ENCODE measurements at regions not wholly inside any gene's neighbourhood (a gene's known extent, or its start where the extent isn't known, plus 50 kb on each side); places are given as distances from the start of the nearest gene placed in this dataset.

DNA sequence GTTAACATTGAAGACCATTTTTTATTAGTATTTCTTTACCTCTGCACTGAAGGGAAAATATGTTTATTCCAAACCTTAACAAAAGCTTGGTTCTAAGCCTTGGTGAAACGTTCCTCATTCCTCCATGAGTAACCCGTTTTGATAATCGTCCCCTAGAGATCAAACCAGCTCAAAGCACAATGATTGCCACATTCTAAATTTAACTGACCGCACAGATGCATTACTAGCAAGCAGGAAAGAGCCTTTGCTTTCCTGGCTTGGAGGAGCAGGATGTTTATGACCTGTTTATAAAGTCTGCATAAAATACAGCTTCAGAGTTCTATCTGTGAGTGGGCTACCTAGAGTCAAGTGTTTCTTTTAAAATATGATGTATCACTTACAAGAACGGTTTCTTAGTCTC, 193.8 kb downstream of the TMEM114 start:
- TF ChIP-seq, protein P1, sequence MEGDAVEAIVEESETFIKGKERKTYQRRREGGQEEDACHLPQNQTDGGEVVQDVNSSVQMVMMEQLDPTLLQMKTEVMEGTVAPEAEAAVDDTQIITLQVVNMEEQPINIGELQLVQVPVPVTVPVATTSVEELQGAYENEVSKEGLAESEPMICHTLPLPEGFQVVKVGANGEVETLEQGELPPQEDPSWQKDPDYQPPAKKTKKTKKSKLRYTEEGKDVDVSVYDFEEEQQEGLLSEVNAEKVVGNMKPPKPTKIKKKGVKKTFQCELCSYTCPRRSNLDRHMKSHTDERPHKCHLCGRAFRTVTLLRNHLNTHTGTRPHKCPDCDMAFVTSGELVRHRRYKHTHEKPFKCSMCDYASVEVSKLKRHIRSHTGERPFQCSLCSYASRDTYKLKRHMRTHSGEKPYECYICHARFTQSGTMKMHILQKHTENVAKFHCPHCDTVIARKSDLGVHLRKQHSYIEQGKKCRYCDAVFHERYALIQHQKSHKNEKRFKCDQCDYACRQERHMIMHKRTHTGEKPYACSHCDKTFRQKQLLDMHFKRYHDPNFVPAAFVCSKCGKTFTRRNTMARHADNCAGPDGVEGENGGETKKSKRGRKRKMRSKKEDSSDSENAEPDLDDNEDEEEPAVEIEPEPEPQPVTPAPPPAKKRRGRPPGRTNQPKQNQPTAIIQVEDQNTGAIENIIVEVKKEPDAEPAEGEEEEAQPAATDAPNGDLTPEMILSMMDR (IDR thresholded peaks at IDR 0.05 in 2 of 3, conservative IDR thresholded peaks at IDR 0.05 in 1 of 3; ENCODE audit: borderline replicate concordance in 1 of 3, insufficient read depth in 1 of 3, low read depth in 2 of 3, low read length in 2 of 3) = no peak
- TF ChIP-seq EZH2phosphoT487 (IDR thresholded peaks at IDR 0.05; ENCODE audit: borderline replicate concordance) = no peak
- no peak for TF ChIP-seq SP1 (IDR thresholded peaks at IDR 0.05; ENCODE audit: low read depth)
- no peak for TF ChIP-seq SRF (IDR thresholded peaks at IDR 0.05; ENCODE audit: low read depth)
- TF ChIP-seq, protein P2, sequence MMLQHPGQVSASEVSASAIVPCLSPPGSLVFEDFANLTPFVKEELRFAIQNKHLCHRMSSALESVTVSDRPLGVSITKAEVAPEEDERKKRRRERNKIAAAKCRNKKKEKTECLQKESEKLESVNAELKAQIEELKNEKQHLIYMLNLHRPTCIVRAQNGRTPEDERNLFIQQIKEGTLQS (IDR thresholded peaks at IDR 0.05) = no peak
- TF ChIP-seq CEBPB (IDR thresholded peaks at IDR 0.05; ENCODE audit: low read depth) = no peak
- no peak for TF ChIP-seq EZH2 (IDR thresholded peaks at IDR 0.05)
- TF ChIP-seq FOSL1 (IDR thresholded peaks at IDR 0.05; ENCODE audit: low read depth) = no peak
- no peak for TF ChIP-seq RAD21 (IDR thresholded peaks at IDR 0.05; ENCODE audit: low read depth)
- no peak for TF ChIP-seq POLR2A (IDR thresholded peaks at IDR 0.05; ENCODE audit: borderline replicate concordance, extremely low read depth, insufficient read depth, insufficient read length)
- TF ChIP-seq, protein P3, sequence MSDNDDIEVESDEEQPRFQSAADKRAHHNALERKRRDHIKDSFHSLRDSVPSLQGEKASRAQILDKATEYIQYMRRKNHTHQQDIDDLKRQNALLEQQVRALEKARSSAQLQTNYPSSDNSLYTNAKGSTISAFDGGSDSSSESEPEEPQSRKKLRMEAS (IDR thresholded peaks at IDR 0.05) = no peak

Measured in HCT116 (cell line).